ENCODE measurements at regions not wholly inside any gene's neighbourhood (a gene's known extent, or its start where the extent isn't known, plus 50 kb on each side); places are given as distances from the start of the nearest gene placed in this dataset.

GRCh38 chr12:24615967-24616411 is 332.9 kb downstream of the BCAT1 start:
- TF ChIP-seq GABPA (IDR thresholded peaks at IDR 0.05; ENCODE audit: low read depth): no peak
- TF ChIP-seq, protein P1, sequence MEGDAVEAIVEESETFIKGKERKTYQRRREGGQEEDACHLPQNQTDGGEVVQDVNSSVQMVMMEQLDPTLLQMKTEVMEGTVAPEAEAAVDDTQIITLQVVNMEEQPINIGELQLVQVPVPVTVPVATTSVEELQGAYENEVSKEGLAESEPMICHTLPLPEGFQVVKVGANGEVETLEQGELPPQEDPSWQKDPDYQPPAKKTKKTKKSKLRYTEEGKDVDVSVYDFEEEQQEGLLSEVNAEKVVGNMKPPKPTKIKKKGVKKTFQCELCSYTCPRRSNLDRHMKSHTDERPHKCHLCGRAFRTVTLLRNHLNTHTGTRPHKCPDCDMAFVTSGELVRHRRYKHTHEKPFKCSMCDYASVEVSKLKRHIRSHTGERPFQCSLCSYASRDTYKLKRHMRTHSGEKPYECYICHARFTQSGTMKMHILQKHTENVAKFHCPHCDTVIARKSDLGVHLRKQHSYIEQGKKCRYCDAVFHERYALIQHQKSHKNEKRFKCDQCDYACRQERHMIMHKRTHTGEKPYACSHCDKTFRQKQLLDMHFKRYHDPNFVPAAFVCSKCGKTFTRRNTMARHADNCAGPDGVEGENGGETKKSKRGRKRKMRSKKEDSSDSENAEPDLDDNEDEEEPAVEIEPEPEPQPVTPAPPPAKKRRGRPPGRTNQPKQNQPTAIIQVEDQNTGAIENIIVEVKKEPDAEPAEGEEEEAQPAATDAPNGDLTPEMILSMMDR (IDR thresholded peaks at IDR 0.05; ENCODE audit: insufficient read depth, low read length): no peak
